ENCODE measurements at regions not wholly inside any gene's neighbourhood (a gene's known extent, or its start where the extent isn't known, plus 50 kb on each side); places are given as distances from the start of the nearest gene placed in this dataset.

- Histone ChIP-seq H3K4me3 (ENCODE audit: low read length in 3 of 3) (no peak overlapping the region), H3K9me3 (ENCODE audit: control insufficient read depth in 2 of 3, insufficient read depth in 1 of 3, low read length in 3 of 3) (no peaks in the 10 kb centered on the region), H3K36me3 (ENCODE audit: control insufficient read depth in 2 of 3, insufficient read depth in 3 of 3, low read length in 3 of 3) (no peaks in the 10 kb centered on the region), H3K4me1 (ENCODE audit: control insufficient read depth in 2 of 3, insufficient read depth in 2 of 3, low read depth in 1 of 3, low read length in 3 of 3) (no peaks in the 10 kb centered on the region), H3K9ac (ENCODE audit: low read length in 3 of 3) (no peak overlapping the region), H3K27ac (ENCODE audit: low read depth in 2 of 2, low read length in 2 of 2) (no peak overlapping the region), H3K27me3 (ENCODE audit: control insufficient read depth, insufficient read depth, low read length) (no peaks in the 10 kb centered on the region)
- no peak for DNase-seq
- intact Hi-C loops (cut with DNase I), result no loop called here
- FAIRE-seq, result no peak
- no peak for TF ChIP-seq CTCF (IDR thresholded peaks at IDR 0.05; ENCODE audit: borderline replicate concordance, extremely low read depth, insufficient read depth)
Observed at GRCh38 chr11:106389101-106389500, 311.6 kb downstream of the AASDHPPT start.

GRCh38 chr11:106390078-106390477, 312.6 kb downstream of the AASDHPPT start:
- no peak for FAIRE-seq

GRCh38 chr11:106391771-106392420, 314.4 kb downstream of the AASDHPPT start:
- no peak for DNase-seq
- Histone ChIP-seq H3K27me3 (ENCODE audit: control insufficient read depth, insufficient read depth, low read length) (no peaks in the 10 kb centered on the region), H3K9ac (ENCODE audit: low read length in 3 of 3) (no peak overlapping the region), H3K27ac (ENCODE audit: low read depth in 2 of 2, low read length in 2 of 2) (no peak overlapping the region), H3K36me3 (ENCODE audit: control insufficient read depth in 2 of 3, insufficient read depth in 3 of 3, low read length in 3 of 3) (no peaks in the 10 kb centered on the region), H3K4me1 (ENCODE audit: control insufficient read depth in 2 of 3, insufficient read depth in 2 of 3, low read depth in 1 of 3, low read length in 3 of 3) (no peaks in the 10 kb centered on the region), H3K9me3 (ENCODE audit: control insufficient read depth in 2 of 3, insufficient read depth in 1 of 3, low read length in 3 of 3) (no peaks in the 10 kb centered on the region), H3K4me3 (ENCODE audit: low read length in 3 of 3) (no peak overlapping the region)
- no peak for TF ChIP-seq CTCF (IDR thresholded peaks at IDR 0.05; ENCODE audit: borderline replicate concordance, extremely low read depth, insufficient read depth)
- intact Hi-C loops (cut with DNase I), result no loop called here
- FAIRE-seq, result no peak

More at GRCh38 chr11:106390078-106390477, 312.6 kb downstream of the AASDHPPT start:
- no peaks in the 10 kb centered on the region for H3K9me3 ChIP-seq (ENCODE audit: control insufficient read depth in 2 of 3, insufficient read depth in 1 of 3, low read length in 3 of 3)
- H3K36me3 ChIP-seq (ENCODE audit: control insufficient read depth in 2 of 3, insufficient read depth in 3 of 3, low read length in 3 of 3), result no peaks in the 10 kb centered on the region
- TF ChIP-seq CTCF (IDR thresholded peaks at IDR 0.05; ENCODE audit: borderline replicate concordance, extremely low read depth, insufficient read depth), result no peak
- no peak overlapping the region for H3K9ac ChIP-seq (ENCODE audit: low read length in 3 of 3)
- no peaks in the 10 kb centered on the region for H3K27me3 ChIP-seq (ENCODE audit: control insufficient read depth, insufficient read depth, low read length)
- H3K4me3 ChIP-seq (ENCODE audit: low read length in 3 of 3), result no peak overlapping the region
- no peak overlapping the region for H3K27ac ChIP-seq (ENCODE audit: low read depth in 2 of 2, low read length in 2 of 2)
- no peak for DNase-seq
- intact Hi-C loops (cut with DNase I), result no loop called here
- no peaks in the 10 kb centered on the region for H3K4me1 ChIP-seq (ENCODE audit: control insufficient read depth in 2 of 3, insufficient read depth in 2 of 3, low read depth in 1 of 3, low read length in 3 of 3)

Measured in kidney (tissue), 13 donors.